H1 (cell line): ENCODE measurements at regions not wholly inside any gene's neighbourhood (a gene's known extent, or its start where the extent isn't known, plus 50 kb on each side); places are given as distances from the start of the nearest gene placed in this dataset.

Source experiments
- CEBPB ChIP-seq: IDR thresholded peaks from 2 replicates; pipeline ENCODE4 v1.6.1; 2012; ENCODE audit warnings: low read depth, low read length
- HDAC6 ChIP-seq: IDR thresholded peaks from one replicate; pipeline ENCODE4 v1.7.1; 2012; ENCODE audit warnings: low read depth, mild to moderate bottlenecking, inconsistent platforms, low read length, moderate library complexity
- RBBP5 ChIP-seq: IDR thresholded peaks from 2 replicates; pipeline ENCODE4 v1.7.1; 2012; ENCODE audit warnings: low read depth, mild to moderate bottlenecking, inconsistent platforms, low read length, moderate library complexity, borderline replicate concordance

- TF ChIP-seq CEBPB (no peak), HDAC6 (no peak), RBBP5 (no peak)
Measured at GRCh38 chr20:47878601-47879027, 93.3 kb upstream of the SULF2 start (continued).
